HG02852 (cell line): ENCODE measurements at regions not wholly inside any gene's neighbourhood (a gene's known extent, or its start where the extent isn't known, plus 50 kb on each side); places are given as distances from the start of the nearest gene placed in this dataset.
"Not testable (repeated sequence)": the region's sequence is repeated elsewhere in the genome, so short reads cannot be mapped to it uniquely, and the experiment has no call there.

Source experiments
- ATAC-seq: cut with Tn5 transposase; IDR thresholded peaks from one replicate; pipeline ENCODE4 v1.9.1; 2021; ENCODE audit warnings: mild to moderate bottlenecking, moderate library complexity; ENCODE audit not compliant: unreplicated experiment

- ATAC-seq = not testable (repeated sequence)
Observed at GRCh38 chr4:30869387-30869786, 149.2 kb downstream of the PCDH7 start.

- ATAC-seq = no peak
Observed at GRCh38 chr4:30870513-30870912, 150.3 kb downstream of the PCDH7 start.

DNA sequence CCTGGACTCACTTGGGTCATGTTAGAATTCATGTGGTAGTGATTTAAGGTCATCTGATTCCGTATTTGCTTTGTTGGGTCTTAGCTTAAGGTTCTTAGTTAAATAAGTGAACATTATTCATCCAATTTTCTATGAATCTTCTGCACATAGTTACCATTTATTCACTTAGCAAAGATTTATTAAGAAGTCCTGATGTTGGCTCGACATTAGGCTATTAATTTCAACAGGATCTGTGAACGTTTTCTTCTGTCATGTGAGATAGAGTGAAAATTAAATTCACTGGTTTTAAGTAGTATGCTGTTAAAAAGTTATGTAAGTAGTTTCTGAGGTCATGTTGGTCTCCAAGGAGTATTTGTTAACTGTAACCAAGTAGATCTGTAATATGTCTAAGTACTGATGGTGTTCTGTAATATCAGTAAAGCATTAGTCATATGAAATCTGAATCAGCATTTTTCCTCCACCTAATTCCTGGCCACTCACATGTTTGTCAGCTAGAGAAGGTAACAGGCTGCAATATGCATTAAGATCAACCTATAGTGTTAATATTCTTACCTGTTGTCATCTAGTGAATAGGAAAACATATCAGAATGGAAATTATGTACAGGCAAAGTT is 155.6 kb downstream of the PCDH7 start:
- no peak for ATAC-seq

GRCh38 chr4:30879855-30880598 is 159.9 kb downstream of the PCDH7 start:
- ATAC-seq = no peak

GRCh38 chr4:30881985-30882384 is 161.8 kb downstream of the PCDH7 start:
- no peak for ATAC-seq

- ATAC-seq = no peak
Observed at GRCh38 chr4:30882443-30882842, 162.3 kb downstream of the PCDH7 start.

DNA sequence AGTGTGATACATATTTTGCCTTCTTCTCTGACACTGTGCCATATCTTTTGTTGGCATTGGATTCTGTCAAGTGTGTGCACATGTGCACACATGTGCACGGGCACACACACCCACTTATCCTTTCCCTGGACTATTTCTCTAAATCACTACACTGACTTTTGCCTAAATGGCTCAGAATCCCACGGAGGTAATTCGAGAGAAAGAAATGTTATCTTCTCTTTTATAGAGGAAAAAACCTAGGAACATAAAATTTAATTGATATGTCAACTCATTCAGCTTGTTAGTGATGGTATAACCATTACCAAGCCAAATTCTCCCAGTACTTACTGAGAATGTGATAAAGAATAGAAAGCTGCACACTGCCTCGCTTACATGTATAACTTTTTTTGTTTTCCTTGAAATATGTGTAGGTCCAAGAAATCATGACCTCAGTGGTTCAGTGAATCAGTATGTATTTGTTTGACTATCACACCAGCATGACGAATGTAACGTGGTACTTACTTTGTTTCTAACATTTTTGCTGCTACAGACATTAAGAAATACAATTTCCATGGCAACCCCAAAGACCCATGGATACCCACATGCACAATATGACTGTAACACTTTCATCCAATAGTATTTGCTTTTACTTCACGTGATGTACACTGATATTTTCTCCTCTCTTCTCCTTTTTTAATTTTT is 163.0 kb downstream of the PCDH7 start:
- ATAC-seq = no peak

DNA sequence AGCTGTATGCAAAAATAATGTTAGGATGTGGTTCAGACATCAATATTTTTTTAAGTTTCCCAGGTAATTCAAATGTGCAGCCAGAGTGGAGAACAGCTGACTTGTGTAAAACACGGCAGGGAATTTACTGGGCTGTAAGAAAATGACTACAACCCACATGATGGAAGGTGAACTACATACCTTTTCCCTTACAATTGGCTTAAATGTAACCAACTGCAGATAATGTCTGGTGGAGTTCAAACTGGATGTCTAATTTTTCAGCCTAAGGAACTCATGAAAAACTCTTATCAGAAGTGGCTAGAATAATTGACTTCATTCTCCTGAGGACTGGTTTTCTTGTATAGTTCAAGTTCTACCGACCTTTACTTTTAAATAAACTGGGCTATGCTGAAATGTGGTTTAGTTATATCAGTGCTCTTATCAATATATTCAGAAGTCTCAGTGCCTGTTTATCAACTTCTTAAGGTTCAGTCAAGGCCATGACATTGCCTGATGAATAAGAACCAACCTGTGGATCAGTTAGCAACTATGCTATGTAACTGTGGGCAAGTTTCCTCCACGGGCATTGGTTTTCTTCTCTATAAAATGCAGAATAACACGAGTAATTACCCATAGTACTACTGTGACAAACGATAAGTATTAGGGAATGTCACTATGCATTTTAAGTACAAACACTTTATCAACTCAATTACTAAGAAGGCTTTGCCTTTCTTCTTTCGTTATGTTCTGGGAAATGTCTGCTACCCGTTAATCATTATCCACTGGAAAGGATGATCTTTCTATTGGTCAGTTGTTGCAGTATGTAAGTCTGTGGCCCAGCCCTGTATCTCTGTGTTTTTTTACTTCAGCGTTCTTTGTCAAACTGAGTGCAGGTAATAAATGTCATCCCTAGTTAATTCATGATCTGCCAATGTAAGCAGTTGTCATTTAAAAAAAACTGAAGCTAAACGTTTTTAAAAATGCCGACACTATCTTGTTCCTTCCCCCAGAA is 181.6 kb downstream of the PCDH7 start:
- no peak for ATAC-seq

DNA sequence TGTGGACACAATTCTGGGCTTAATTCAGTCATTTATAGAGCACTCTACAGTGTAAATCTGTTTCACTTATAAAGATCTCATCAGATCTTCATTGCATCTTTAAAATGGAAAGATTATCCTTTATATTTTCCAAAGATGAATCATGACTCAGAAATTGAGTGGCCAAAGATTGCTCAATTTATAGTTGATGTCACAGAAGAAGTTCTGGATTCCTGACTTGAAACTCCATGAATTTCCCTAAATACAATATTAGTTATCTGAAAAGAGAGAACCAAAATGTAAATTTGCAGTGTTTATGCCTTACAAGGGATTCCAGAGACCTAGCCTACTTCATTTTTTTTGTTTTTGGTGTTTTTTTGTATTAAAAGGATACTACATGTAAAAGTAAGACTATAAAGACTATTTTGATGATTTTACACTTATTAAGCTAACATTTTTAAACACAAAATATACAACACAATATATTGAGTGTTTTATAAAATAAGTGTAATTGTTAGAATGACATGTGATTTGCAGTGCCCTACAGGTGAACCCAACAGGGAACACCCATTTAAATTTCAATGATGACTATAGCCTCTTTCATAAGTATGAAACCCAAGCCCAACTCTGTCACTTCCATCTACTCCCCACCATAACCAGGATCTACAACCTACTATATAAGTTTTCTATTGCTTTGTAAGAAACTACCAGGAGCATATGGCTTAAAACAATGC is 183.5 kb downstream of the PCDH7 start:
- no peak for ATAC-seq

- ATAC-seq = no peak
Observed at GRCh38 chr4:30904215-30904555, 184.0 kb downstream of the PCDH7 start.

DNA sequence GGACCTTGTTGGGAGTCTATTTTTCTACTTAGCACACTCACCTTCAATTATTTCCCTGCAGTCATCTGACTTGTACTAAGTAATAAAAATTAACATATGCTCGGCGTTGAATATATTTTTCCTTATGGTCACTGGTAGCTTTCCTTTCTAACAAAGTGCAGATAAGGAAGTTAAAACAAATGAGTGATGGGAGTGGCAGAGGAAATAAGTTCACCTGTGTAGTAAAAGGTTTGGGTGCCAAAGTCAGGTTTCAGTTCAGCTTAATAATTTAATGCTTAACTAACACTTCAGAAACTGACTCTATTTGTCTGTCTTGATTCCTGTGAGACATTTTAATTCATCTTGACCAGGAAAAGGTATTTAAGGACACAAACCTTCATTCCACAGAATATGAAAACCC is 184.4 kb downstream of the PCDH7 start:
- no peak for ATAC-seq

DNA sequence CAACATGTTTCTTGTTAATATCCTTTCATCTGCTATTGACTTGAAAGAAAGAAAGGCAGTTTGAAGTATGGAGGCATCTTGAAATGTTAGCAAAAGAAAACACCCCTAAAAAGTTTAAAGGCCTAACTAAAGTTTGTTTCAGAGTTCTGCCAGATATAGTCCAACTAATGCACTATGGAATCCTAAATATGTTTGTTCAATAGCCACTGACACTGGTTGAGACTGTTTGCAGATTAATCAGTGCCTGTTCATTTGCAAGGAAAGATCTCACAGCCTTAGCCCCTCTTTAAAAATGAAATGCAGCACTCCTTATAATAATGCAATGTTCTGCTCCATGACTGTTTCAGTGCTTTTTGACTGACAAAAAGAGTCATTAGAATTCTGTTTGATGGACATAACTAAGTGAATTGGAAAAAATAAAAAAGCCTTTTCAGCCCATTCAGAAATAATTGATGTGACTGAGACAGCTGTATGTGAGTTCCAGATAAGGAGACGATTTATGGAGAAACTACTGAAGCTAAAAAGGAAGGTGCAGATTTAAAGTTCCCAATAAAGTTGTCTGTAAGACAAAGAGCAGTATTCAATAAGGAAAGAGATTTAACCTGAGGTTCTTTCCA is 192.0 kb downstream of the PCDH7 start:
- no peak for ATAC-seq

DNA sequence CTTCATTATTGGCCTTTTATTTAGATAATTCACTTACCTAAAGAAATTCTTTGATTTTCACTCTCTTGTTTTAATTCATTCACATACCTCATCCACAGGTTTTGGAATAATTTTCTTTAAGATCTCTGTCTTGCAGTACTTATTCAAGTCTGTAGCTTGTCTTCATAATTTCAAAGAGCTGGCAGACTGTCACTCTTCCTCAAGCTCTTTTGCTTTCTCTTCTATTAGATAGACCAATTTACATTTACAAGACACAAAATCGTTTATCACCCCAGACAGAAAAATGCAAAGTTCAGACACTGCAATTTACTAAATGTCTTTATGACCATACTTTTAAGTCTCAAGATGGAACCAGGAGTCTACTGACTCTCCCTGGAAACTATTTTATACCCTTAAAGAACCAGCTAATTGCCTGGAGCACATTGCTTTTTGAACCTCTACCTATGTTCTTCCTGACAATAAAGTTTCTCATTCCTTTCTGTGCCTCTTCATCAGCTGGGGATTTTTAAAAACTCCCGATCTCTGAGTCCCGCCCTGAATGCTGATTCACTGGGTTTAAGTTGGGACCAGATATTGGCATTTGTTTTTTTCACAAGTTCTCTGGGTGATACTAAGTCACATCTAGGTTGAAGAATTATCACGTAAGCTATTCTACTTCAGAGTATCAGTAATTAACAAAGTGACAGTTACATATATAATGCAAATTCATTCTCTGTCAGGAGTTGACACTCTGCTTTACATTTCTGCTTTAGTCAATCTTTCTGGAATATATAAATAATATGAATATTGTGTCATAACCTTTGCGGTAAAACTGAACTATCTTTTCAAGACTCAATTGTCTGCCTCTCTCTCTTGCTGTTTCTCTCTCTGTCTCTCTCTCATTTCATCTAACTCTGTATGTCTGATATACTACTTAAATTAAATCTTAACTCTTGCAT is 196.4 kb downstream of the PCDH7 start:
- no peak for ATAC-seq

DNA sequence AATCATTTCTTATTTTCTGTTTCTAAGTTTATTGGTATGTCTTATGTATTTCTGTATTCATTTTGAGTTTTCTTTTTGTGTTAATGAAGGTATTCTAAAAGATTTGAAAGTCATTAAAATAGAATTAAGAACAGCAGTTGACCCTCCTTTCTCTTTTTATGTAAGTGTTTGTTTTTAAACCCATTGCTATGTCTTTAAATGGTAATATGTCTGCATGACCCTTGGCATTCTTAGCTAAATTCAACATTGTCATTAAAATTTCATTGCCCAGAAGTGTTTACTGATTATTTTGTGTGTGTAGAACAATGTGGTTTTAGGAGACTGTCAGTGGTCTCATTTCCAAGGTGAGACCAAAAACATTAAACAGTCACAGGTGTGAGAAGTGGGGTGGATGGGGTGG is 197.8 kb downstream of the PCDH7 start:
- ATAC-seq = no peak

GRCh38 chr4:30919458-30919857 is 199.3 kb downstream of the PCDH7 start:
- no peak for ATAC-seq

DNA sequence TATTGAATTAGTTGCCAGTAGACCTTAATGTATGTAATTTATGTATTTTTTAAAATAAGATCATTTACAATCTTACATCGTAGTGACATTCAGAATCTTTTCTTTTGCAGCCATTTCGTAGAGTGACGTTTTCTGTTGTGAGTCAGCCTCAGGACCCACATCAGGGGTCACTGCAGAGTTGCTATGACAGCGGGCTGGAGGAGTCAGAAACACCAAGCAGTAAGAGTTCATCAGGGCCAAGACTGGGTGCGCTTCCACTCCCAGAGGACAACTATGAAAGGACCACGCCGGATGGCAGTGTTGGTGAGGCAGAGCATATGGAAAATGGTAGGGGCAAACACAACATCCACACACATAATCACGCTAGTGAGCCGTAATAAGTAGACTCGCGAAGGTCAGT is 199.9 kb downstream of the PCDH7 start:
- no peak for ATAC-seq

GRCh38 chr4:30922625-30923024 is 202.5 kb downstream of the PCDH7 start:
- no peak for ATAC-seq

DNA sequence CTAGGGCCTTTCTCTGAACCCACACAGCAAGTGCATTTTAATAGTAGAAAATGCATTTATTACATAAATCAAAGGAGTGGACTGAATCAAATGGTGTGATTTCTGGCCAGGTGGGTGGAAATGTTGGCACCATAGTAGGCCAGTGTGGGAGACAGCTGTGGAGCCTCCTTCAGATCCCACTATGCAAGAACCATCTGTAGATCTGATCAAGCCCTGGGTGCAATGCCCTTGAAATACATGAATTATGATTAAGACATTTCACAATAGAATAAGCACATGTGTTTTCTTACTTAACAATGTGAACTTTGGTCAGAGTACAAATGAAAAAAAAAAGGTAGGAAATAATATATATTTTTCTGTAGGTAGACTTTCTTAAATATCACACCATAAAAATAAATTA is 204.3 kb downstream of the PCDH7 start:
- ATAC-seq = no peak

GRCh38 chr4:30929649-30930048 is 209.5 kb downstream of the PCDH7 start:
- ATAC-seq = no peak
